ENCODE measurements at regions not wholly inside any gene's neighbourhood (a gene's known extent, or its start where the extent isn't known, plus 50 kb on each side); places are given as distances from the start of the nearest gene placed in this dataset.

- no peaks in the 10 kb centered on the region for H4K20me1 ChIP-seq (ENCODE audit: low read depth)
- no peaks in the 10 kb centered on the region for H3K36me3 Mint-ChIP-seq
These were observed 529.5 kb upstream of the ZNF462 start for GRCh38 chr9:106333481-106333880.

GRCh38 chr9:106334081-106334480, 528.9 kb upstream of the ZNF462 start:
- H3K9me3 Mint-ChIP-seq, result peaks cover 4% of the 10 kb centered on the region
- H3K9me3 ChIP-seq (ENCODE audit: low read depth), result peaks cover 3% of the 10 kb centered on the region
- H2AFZ ChIP-seq (replicated peaks), result peak overlapping the region; percentile 60
- no peak overlapping the region for H3K4me3 Mint-ChIP-seq
- peak overlapping the region; percentile 17 for H3K27ac Mint-ChIP-seq
- TF ChIP-seq EZH2 (IDR thresholded peaks at IDR 0.05) (no peak), EZH2phosphoT487 (IDR thresholded peaks at IDR 0.05) (no peak), CTCF (IDR thresholded peaks at IDR 0.05) (no peak)
- no peak overlapping the region for H3K4me3 ChIP-seq
- peak overlapping the region; percentile 64 for H3K4me2 ChIP-seq
- peaks cover 26% of the 10 kb centered on the region for H3K4me1 Mint-ChIP-seq
- no peak for DNase-seq (ENCODE audit: low spot score)
- peak overlapping the region; percentile 27 for H3K27ac ChIP-seq
- no peaks in the 10 kb centered on the region for H4K20me1 ChIP-seq (ENCODE audit: low read depth)
- no peaks in the 10 kb centered on the region for H3K79me2 ChIP-seq (ENCODE audit: low read depth)
- H3K36me3 Mint-ChIP-seq, result no peaks in the 10 kb centered on the region
- H3K4me1 ChIP-seq, result peaks cover 21% of the 10 kb centered on the region
- no peaks in the 10 kb centered on the region for H3K36me3 ChIP-seq
- peaks cover 14% of the 10 kb centered on the region for H3F3A ChIP-seq (ENCODE audit: low read depth)
- H3K9ac ChIP-seq, result no peak overlapping the region
- no peaks in the 10 kb centered on the region for H3K27me3 Mint-ChIP-seq (ENCODE audit: insufficient read depth, low read depth)
- no peaks in the 10 kb centered on the region for H3K27me3 ChIP-seq

More at GRCh38 chr9:106333481-106333880, 529.5 kb upstream of the ZNF462 start:
- H2AFZ ChIP-seq (replicated peaks), result no peak overlapping the region
- no peaks in the 10 kb centered on the region for H3K36me3 ChIP-seq
- Mint-ChIP-seq H3K27me3 (ENCODE audit: insufficient read depth, low read depth) (no peaks in the 10 kb centered on the region), H3K9me3 (peaks cover 4% of the 10 kb centered on the region), H3K4me3 (no peak overlapping the region), H3K27ac (no peak overlapping the region), H3K4me1 (peaks cover 26% of the 10 kb centered on the region)
- no peak overlapping the region for H3K9ac ChIP-seq
- peak overlapping the region; percentile 64 for H3K4me2 ChIP-seq
- DNase-seq (ENCODE audit: low spot score), result no peak
- H3K27ac ChIP-seq, result no peak overlapping the region
- peaks cover 21% of the 10 kb centered on the region for H3K4me1 ChIP-seq
- H3K4me3 ChIP-seq, result no peak overlapping the region
- H3K79me2 ChIP-seq (ENCODE audit: low read depth), result no peaks in the 10 kb centered on the region
- peaks cover 3% of the 10 kb centered on the region for H3K9me3 ChIP-seq (ENCODE audit: low read depth)
- H3K27me3 ChIP-seq, result no peaks in the 10 kb centered on the region
- H3F3A ChIP-seq (ENCODE audit: low read depth), result peaks cover 14% of the 10 kb centered on the region
- TF ChIP-seq EZH2 (IDR thresholded peaks at IDR 0.05) (no peak), EZH2phosphoT487 (IDR thresholded peaks at IDR 0.05) (no peak), CTCF (IDR thresholded peaks at IDR 0.05) (no peak)

GRCh38 chr9:106339882-106340281, 523.1 kb upstream of the ZNF462 start:
- no peaks in the 10 kb centered on the region for H4K20me1 ChIP-seq (ENCODE audit: low read depth)
- no peak overlapping the region for H2AFZ ChIP-seq (replicated peaks)
- H3K36me3 ChIP-seq, result no peaks in the 10 kb centered on the region
- H3K9ac ChIP-seq, result no peak overlapping the region
- TF ChIP-seq CTCF (IDR thresholded peaks at IDR 0.05), result no peak
- no peak for TF ChIP-seq EZH2phosphoT487 (IDR thresholded peaks at IDR 0.05)
- TF ChIP-seq EZH2 (IDR thresholded peaks at IDR 0.05), result no peak
- H3K27ac Mint-ChIP-seq, result no peak overlapping the region
- no peaks in the 10 kb centered on the region for H3K4me1 Mint-ChIP-seq
- no peak overlapping the region for H3K4me3 Mint-ChIP-seq
- no peak overlapping the region for H3K4me2 ChIP-seq
- no peak overlapping the region for H3K4me3 ChIP-seq
- peaks cover 2% of the 10 kb centered on the region for H3F3A ChIP-seq (ENCODE audit: low read depth)
- H3K9me3 Mint-ChIP-seq, result peaks cover 4% of the 10 kb centered on the region
- H3K9me3 ChIP-seq (ENCODE audit: low read depth), result peaks cover 3% of the 10 kb centered on the region
- H3K27me3 ChIP-seq, result no peaks in the 10 kb centered on the region
- H3K4me1 ChIP-seq, result peaks cover 21% of the 10 kb centered on the region
- no peak overlapping the region for H3K27ac ChIP-seq
- no peaks in the 10 kb centered on the region for H3K79me2 ChIP-seq (ENCODE audit: low read depth)
- H3K36me3 Mint-ChIP-seq, result no peaks in the 10 kb centered on the region
- DNase-seq (ENCODE audit: low spot score), result no peak
- no peaks in the 10 kb centered on the region for H3K27me3 Mint-ChIP-seq (ENCODE audit: insufficient read depth, low read depth)

Measured in neural progenitor cell (in vitro differentiated cells).